RCC 7860 (cell line): ENCODE measurements at regions not wholly inside any gene's neighbourhood (a gene's known extent, or its start where the extent isn't known, plus 50 kb on each side); places are given as distances from the start of the nearest gene placed in this dataset.

ENCODE experiments used
- DNase-seq: peaks from one replicate; pipeline ENCODE4 v3.0.0-alpha.2; 2015; ENCODE audit warnings: low spot score
- FAIRE-seq: peaks from 2 replicates; lab custom pipeline; 2012; peaks lifted over from hg19 to GRCh38; lab: Jason Lieb, UNC

DNA sequence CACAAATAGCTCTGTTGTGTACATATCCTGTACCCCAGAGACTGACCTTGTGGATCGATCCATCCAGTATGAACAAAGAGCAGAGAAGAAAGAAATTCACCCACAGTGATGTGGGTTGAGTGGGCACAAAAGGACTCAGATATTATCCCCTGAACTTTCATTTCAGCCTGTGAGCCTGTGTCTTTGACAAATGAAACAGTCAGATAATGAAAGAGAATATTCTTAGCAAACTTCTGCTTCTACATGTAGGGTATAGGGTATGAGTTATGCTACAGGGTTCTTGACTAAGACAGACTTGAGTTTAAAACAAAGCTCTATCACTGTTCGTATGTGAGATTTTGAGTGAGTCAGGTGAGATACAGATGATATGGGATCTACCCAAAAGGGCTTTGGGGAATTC is 359.7 kb downstream of the MAFB start:
- FAIRE-seq, result no peak
- no peak for DNase-seq

DNA sequence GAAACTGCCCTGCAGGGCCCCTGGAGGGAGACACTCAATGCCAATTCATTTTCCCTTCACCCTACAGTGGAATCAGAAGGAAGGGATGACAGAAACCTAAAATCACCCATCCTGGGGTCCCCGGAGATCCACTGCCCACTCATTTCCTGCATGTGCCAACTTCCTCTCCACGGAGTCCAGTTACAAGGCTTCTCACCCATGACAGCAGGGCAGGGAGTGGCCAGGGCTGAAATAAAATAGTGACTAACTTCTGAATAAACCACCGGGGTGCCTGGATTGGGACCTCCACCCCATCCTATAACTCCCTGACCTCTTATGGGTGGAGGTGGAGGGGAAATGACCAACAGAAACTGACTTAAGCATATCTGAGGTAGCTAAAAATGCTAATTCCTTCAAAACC is 362.3 kb downstream of the MAFB start:
- no peak for FAIRE-seq
- DNase-seq, result no peak

DNA sequence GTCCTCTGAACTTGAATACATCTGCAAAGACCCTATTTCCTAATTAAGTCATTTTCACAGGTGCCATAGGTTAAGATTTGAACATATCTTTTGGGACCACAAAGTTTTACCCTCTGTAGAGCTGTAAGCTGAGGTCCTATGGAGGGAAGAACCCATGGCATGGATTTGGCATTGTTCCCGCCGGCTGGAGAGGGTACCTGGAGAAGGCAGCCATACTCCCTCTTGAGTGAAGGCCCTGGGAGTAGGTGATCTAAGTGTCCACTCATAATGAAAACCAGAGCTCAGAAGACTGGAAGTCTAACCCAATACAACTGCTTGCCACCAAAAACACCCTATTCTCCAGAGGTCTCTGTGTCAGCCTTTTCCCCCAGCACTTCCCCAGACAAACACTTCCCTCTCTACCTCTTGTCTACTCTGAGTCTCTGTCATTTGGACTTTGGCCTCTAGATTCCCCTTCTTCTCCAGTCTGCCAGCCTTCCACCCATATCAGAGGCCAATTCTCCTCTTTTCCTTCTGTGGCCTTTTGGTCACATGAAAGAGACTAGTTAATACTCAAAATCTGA is 363.9 kb downstream of the MAFB start:
- DNase-seq (no peak), FAIRE-seq (no peak)

DNA sequence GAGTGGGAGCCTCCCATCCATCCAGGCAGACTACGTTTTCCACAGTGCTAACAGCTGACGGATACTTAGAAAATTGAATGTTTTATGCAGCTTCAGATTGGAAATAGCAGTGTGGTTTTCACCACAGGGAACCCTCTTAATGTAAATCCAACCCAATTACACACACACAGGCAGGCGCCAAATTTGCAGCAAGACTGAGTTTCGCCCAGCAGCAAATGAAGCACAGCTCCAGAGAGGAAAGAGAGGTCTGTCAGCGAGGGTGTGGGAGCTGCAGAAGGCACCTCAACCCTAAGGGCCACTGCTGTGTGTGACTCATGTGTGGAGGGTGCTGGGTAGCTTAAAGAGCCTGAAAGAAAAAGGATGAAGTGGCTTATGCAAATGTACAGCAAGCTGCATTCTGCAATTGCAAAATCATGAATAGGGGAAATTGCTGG is 365.7 kb downstream of the MAFB start:
- DNase-seq, result no peak
- no peak for FAIRE-seq

DNA sequence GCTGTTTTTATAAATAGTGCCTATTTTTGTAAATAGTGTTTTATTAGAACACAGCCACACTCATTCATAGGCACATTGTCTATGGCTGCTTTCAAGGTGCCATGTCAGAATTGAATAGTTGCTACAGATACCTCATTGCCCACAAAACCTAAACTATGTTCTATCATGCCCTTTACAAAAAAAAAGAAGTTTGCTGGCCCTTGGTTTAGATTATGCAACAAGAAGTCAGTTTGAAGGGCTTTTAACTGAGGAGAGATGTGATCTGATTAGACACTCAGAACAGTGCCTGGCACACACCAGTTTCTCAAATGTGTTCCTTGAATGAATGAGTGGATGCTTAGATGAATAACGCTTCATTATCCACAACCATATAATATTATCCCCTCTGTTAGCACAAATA is 366.1 kb downstream of the MAFB start:
- FAIRE-seq, result no peak
- DNase-seq, result no peak

DNA sequence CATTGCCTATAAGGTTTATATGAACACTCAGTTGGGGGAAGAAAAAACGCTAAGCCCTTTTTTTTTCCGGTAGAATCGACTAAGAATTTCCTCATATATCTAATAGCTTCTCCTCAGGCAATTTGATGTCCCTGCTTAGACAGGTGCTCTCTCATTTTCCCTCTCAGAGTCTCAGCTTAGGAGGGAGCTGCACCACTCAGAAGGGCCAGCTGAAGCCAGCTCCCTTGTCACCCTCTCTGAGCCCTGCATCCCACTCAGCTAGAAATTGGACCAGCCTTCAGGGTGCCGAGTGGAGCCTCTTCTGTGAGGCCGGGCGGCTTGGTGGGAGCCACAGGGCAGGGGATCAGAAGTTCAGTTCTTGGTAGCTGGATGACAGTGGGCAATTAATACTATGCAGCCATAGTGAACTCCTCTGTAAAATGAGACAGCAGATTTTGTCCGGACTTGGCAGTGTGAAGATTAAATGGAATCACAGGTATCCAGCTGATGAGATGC is 368.5 kb downstream of the MAFB start:
- no peak for FAIRE-seq
- DNase-seq, result no peak

DNA sequence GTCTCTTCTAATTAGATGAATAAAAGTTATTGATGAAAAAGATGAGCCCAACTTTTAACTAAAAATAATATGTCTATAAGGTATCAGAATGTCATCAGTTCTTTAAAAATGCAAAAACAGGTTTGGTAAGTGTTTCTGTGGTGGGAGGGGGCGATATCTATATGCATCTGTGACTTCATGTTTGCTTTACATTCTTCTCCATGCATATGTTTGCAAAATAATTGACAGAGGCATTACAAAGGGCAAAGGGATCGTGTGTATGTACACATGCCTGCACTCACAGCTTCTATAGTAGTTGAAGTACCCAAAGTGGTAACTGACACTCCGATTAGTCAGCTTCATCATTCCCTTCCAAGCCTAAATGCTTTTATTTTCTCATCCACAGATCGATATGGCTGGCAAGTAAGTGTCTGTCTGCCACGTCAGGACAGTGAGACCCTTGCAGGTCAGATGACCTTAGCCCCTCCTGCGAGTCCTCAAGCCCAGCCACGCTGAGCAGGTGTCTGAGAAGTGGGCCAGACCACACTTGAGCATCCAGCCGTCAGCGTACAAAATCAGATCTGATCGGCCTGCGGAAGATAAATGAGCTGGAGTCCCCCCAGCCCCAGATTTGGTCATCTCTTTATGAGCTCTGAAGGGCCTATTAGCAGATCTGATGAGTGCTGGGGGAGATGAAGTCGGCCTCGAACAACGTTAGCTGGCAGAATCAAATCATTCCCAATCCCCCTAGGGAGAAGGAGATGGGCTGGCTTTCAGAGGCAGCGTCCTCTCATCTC is 369.1 kb downstream of the MAFB start:
- no peak for FAIRE-seq
- DNase-seq, result no peak

DNA sequence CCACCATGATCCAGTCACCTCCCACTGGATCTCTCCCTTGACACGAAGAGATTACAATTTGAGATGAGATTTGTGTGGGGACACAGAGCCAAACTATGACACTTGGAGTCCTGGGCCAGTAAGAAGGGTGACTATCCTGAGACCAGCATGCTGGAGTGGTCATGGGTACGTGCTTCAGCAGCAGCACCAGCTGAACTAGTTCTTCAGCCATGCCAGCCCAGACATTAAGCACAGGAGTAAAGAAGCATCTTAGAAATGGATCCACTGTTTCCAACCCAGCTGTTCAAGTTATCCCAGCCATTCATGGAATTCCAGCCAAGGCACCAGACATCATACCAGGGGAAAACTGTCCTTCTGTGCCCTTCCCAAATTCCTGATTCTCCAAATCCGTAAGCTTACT is 370.0 kb downstream of the MAFB start:
- FAIRE-seq (no peak), DNase-seq (no peak)

DNA sequence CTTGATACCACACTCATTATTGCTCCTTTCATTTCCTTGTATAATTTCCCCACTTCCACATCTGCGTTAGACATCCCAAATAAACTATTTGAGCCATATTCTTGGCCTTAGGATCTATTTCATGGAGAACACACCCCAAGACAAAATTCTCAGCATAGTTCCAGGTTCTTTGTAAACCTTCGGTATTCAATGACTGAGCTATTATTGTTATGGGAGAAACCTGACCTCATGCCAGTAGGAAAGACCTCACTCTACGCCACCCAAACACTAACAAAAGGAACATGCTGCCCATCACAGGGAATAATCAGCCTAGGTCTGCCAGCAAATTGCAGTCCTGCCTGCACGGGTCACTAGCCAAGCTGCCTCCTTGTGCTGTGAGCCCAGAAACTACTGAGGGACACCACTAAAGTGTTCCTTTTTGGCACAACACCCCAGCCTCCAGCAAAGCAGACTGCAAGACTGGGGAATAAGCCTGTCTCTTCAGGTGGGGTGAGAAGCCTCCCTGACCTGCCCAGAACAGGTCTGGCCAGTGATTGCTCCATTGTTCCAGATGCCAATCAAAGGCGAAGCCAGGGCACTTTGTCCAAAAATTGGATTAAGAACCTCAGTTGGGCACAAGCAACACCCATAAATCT is 371.8 kb downstream of the MAFB start:
- DNase-seq (no peak), FAIRE-seq (no peak)

DNA sequence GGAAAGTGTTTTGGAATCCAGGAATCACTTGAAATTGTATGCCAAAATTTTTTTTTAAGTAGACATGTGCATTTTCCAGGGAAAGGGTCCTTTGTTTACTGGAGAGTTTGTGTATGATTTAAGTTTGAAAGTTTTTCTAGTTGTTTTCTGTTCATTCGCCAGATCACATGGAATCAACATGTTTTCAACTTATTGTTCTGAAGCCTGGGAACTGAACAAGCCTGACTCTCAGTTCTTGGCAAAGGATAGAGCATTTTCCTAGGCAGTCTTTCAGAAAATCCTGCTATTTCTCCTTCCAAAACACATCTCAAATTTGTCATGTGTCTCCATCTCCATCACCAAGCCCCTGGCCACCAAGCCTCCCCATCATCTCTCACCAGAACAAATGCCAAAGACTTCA is 374.8 kb downstream of the MAFB start:
- FAIRE-seq (no peak), DNase-seq (no peak)

DNA sequence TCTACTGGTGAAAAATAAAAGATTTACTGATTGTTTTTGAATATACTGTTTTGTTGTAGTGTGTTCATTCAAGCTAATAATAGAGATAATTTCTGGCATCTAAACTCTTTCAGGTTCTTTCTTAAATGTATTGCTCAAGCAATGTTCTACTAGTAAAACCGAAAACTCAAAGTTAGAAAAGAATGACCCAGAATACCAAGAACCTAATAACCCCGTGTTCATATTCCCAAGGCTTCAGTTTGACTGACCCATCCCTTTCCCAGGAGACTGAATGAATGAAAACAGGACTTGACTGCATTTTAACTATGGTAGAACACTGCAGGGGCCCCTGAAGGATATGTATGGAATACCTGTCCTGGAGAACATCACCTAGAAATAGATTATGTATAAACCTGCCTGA is 375.3 kb downstream of the MAFB start:
- no peak for DNase-seq
- FAIRE-seq, result no peak

DNA sequence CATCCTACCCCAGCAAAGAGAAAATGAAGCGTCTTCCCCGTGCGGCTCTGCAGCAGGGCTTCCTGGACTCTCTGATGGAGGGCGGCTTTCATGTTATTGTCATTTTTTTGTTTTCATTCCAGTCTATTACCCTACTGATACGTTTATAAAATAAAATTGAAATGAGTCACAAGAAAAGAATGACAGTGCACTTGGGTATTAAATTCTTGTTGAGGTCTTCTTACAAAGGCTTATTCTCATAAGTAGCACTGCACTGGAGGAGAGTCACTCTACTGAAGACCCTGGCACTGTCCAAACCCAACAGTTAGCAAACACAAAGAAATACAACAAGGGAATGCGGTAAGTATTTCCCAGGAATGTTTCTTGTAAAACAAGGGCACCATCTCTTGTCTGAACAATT is 379.3 kb downstream of the MAFB start:
- DNase-seq, result no peak
- no peak for FAIRE-seq

DNA sequence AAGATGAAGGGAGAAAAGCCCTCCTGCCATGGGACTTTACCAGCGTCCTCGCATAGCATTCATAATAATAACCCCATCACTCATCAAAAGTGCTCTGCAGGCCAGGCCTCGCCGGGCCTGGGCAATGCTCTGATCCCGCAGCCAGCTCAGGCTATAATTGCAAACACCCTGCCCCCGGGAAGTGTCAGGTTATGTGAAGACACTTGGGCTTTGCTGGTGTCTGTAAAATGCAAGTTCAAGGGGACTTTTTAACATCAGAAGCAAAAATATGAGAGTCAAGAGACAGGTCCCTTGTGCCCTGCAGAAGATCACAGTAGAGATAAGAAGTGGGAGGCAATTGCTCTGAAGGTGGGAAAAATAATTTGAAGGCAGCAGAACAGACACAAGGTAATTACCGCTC is 381.0 kb downstream of the MAFB start:
- FAIRE-seq, result no peak
- no peak for DNase-seq

DNA sequence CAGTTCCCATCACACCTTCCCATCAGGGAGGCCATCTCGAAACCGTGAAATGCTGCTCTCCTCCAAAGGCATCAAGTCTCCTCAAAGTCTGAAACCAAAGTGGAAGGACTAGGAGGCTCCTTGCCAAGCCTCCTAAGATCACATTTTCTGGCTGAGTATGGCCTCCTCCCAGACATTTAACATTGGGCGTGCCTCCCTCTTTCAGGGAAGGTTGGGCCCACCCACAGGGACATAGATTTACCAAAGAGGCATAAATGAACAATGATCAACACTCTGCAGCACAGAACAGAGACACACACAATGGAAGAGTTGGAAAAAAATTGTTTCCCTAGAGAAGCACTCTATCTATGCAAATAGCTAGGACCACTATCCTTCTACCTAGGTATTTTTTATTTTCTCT is 381.8 kb downstream of the MAFB start:
- DNase-seq, result no peak
- FAIRE-seq, result no peak

DNA sequence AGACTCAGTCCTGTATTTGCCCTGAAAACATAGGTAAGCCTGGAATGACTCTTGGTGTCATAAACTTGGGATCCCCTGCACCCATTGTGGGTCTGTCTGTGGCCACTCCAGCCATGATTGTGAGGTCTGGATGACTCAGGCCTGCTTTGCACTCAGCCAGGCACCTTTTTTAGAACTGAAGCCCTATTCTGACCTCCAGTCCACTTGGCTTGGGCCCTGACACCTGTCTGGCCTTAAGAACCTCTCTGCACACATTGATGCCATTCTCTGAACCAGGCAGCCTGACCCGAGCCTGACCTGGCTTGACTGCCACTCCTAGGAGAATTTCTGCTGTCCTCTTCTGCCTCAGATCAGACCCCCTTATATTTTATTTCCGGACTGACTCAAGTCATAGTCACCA is 383.7 kb downstream of the MAFB start:
- no peak for DNase-seq
- no peak for FAIRE-seq

DNA sequence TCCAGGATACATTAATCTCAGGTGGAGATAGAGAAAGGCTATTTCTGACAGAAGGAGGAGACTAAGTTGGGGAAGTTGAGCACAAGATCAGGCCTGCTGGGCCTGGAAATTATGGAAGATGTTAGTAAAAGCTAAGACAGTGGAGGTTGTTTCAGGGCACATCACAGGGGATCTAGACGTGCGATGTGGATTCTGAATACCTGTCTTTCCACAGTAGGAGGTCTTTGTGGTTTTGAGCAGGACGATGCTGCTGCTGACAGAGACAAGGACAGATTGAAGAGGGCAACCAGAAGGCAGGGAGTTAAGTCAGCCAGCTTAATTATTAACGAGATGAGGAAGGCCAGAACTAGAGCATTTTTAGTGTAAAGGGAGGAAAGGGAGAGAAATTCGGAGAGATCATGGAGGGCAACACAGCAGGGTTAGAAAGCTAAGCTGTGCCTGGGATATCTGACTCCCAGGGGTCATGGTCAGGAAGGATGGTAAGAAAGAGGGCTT is 384.9 kb downstream of the MAFB start:
- DNase-seq, result no peak
- FAIRE-seq, result no peak

DNA sequence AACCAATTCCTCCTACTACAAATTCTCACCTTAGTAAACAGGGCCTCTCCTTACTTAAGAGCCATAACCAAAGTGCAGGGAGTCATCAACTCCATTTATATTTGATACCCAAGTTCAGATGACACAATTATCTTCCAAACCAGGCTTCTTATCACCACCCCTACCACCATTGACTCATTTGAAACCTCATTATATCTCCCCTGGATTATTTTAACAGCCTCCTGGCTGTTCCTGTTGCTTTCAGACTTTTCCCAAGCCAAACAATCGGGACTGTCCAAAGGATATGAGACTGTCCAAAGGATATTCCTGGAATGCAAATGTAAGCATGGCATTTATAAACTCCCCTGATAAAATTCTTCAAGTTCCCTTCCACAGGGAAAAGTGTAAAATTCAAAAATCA is 394.3 kb downstream of the MAFB start:
- FAIRE-seq (no peak), DNase-seq (no peak)

DNA sequence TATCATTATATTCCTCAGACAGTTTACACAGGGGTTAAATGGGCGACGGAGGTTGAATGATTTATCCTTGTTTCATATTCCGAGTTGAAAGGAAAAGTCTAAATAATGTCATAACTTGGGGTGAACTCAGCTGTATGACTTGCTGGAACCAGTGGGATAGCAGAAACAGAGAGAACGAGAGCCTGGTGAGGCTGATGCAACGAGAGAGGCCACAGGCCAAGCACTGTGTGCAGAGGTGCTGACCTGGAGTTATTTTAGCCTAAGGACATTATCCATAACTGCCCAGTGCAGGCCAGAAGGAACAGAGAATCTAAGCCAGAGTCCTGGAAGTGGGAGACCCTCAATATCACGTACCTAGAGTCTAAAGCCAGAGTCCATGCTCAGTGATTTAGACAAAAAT is 394.9 kb downstream of the MAFB start:
- no peak for FAIRE-seq
- DNase-seq, result no peak

DNA sequence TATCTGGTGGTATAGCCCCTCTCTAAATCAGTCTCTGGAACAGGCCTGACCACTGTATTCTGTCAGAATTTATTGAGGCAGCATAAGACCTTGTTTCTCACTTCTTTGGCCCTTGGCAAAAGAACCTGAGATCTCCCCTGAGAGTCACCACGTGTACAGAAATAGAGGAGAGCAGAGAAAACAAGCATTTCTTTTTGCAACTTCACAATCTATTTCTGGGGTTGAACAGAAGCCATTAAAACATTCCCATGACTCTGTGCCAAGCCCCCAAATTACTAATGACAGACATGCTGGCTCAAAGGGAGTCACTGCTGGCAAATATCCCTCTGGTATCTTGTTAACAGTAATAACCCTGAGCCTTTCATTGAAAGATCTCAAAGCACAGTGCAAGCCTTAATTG is 395.3 kb downstream of the MAFB start:
- DNase-seq, result no peak
- no peak for FAIRE-seq

DNA sequence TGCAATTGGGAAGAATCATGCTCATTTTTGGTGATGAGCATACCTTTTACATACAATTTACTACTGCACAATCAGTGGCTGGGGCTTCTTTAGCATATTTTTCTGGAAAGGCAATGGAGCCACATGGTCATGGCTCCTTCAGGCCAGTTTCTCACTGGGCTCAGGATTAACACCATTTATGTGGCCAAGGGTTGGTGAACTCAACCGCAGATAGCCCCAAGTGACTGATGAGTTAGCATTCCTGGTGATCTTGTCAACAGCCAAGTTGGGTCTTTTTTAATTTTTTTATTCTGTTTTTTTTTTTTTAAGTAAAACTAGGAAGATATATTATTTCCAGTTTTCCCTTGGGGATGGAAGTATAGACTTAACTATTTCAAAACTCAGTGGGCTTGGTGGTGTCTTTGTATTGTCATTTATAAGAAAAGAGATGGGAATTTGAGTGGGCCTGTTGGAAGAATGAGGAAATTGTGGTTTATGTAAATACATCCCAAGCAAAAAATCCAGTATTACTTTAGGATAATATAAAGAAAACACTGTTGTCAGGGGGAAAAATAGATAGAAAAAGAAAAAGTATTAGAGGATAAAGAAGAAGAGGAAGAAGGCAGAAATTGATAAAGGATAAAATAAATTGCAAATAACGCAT is 397.4 kb downstream of the MAFB start:
- no peak for FAIRE-seq

DNA sequence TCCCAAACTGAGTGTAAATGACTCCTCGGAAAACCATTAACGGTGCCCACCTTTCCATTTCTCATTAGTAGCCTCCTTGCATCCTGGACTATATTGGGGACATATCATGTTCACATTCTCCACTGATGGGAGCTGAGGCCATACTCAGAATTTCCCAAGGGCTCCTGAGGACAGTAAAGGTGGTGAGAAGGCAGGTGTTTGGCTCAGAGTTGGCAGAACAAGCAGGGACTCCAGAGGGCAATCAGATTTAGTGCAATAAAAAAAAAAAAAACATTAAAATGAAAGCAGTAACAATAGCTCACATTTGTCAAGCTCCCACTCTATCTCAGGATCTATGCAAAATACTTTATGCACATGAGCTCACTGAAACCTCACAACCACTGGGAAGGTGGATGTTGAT is 401.4 kb downstream of the MAFB start:
- no peak for FAIRE-seq
- no peak for DNase-seq

More for the DNA sequence above, 397.4 kb downstream of the MAFB start:
- no peak for DNase-seq
